ENCODE measurements at regions not wholly inside any gene's neighbourhood (a gene's known extent, or its start where the extent isn't known, plus 50 kb on each side); places are given as distances from the start of the nearest gene placed in this dataset.
A peak's percentile ranks its signal among the peaks of the same experiment; 100 is the strongest.
"Not testable (repeated sequence)": the region's sequence is repeated elsewhere in the genome, so short reads cannot be mapped to it uniquely, and the experiment has no call there.

DNA sequence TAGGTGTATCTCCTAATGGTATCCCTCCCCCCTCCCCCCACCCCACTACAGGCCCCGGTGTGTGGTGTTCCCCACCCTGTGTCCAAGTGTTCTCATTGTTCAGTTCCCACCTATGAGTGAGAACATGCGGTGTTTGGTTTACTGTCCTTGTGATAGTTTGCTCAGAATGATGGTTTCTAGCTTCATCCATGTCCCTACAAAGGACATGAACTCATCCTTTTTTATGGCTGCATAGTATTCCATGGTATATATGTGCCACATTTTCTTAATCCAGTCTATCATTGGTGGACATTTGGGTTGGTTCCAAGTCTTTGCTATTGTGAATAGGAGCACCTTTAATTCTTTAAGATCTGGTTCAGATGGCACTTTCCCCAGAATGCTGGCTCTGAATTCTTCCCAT is 58.5 kb upstream of the PTGFRN start:
- not testable (repeated sequence) for DNase-seq (ENCODE audit: low read depth in 2 of 2)

DNA sequence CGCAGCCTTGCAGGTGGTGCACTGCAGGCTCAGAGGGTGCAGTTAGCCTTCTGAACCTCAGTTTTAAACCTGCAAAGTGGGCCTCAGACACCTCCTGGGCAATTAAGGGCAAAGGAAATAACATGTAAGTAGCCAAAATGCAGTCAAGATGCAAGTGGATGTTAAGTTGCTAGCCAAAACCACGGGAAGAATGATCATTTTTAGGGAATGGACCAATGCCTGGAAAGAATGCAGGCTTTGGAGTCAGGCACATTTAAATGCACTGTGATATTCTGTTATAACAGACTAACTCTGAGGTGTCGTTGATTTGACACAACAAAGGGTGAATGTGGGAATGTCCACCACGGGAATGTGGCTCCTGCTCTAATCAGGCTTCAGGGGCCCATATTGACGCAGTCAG is 57.9 kb upstream of the PTGFRN start:
- DNase-seq (ENCODE audit: low read depth in 2 of 2): no peak

DNA sequence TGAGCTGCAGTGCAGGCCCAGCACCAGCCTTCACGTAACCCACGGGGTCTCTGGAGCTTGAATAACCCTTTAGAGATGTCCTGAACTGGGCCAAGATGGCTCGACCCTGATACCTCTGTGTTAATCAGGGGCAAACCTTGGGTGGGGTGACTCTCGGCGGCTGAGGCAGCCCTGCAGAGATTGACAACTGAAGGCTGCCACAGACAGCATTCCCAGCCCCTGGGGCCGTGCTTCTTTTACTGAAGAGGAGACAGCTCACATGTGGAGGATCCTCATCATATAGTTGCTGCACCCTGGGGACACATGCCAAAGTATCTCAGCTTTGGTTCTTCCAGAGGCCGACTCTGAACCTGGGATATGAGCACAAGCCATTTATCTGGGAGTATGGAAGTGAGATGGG is 57.3 kb upstream of the PTGFRN start:
- DNase-seq (ENCODE audit: low read depth in 2 of 2): no peak

DNA sequence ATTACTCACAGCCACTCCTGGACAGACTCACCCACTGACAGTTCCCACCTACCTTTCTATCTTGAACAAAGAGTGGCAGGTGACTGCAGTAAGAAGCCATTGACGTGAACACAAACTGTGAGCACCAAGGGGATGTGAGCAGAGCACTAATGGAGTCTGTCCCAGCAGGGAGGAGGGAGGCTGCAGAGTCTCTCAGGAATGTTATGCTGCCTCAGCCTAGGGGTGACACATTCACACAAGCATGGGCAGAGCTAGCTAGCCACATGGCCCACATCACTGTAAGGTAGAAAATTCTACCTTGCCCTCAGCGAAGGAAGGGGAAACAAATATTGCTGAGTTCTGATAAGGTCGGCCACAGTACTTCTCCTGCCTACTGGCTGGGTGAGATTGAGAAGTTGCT is 56.8 kb upstream of the PTGFRN start:
- no peak for DNase-seq (ENCODE audit: low read depth in 2 of 2)

DNA sequence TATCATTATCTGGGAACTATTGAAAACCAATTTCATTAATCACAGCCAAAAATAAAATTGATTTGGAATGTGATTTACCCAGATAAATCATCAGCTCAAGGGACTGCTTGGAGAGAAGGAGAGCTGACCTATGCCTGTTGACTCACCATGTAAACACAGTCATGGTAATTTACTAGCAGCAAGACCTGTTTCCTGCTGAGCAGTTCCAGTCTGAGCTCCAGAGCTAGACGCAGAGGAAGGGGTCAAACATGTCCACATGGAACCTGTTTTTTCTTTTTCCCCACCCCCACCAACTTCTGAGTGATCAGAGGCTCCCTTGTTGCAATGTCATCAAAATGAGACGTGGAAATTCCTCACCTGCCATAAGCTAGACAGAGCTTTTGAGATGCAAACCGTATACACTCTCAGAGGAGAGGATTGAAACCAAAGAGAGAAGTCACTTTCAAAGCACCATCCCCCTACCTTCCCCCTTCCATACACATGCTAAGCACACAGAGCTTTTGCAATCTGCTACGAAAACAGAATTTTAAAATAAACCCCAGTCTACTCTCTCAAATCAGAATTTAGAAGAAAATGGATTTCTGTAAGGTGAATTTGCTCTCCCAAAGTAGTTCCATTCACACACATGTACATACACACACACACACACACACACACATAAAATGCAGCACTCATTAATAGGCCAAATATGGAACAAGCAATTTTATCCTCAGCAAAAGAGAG is 55.9 kb upstream of the PTGFRN start:
- DNase-seq (ENCODE audit: low read depth in 2 of 2): no peak

DNA sequence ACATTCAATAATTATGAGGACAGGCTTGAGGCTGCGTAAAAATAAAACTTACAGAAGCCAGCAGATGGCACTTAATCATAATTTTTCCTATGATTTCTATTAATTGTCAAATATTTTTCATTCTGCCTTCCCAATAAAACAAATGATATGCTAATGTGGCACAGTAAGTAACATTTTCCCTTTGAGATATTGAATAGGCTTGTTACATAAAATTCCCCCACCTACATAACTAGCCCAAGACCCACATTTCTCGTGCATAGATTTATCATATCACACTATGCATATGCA is 55.4 kb upstream of the PTGFRN start:
- DNase-seq (ENCODE audit: low read depth in 2 of 2): no peak

DNA sequence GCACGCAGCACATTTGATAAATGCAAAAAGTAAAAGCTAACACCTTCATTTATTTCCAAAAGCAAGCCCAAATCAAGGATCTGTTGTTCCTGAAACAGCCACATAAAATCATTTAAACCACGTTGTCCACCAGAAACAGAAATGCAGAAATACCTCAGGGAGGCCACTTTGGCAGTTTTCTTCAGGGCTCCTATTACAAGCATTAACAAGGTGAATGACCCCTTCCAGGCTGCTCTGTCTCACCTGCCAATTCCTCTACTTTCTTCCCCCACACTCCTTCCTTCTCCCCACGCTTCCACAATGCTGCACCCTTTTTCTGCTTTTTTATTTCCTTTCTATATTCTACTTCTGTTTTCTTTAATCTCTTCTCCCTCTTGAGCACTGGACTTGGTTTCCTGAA is 55.0 kb upstream of the PTGFRN start:
- no peak for DNase-seq (ENCODE audit: low read depth in 2 of 2)

DNA sequence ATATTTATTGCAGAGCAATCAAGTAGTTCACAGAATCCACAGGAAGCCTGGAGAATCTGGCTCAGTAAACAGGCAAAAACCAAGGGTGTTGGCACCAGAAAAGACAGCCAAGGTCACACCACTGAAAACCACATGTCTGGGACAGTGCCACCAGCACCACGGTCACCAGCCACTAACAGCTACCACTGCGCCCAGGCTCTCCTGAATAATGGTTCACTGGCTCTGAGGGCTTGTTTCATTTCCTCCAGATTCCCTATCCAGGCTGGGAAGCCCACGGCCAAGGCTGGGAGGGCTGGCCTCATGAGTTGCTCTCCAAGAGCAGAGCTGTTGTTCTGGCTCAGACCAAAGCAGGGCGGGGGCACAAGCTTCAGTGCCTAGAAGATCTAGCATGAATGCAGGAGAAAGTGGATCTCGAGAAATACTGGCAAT is 54.5 kb upstream of the PTGFRN start:
- DNase-seq (ENCODE audit: low read depth in 2 of 2): no peak

DNA sequence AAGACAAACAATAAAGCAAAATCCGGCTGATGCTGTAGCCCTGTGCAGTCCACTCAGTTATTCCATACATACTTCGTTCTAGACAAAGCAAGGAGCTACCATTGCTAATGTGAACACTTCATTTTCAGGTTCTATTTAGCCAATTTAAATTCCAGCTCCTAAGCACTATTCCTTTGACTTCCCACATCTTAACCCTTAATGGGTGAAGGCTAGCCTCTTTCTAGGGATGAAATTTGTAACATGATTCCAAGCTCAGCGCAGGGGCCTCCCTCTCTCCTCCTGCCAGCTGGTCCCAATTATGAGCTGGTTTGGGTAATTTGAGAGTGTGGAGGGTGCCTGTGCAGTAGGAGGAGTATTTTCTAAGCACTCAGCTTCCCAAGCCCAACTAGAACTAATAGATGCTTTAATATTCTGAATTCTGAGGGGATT is 53.9 kb upstream of the PTGFRN start:
- DNase-seq (ENCODE audit: low read depth in 2 of 2): peak; percentile 90 to 93

DNA sequence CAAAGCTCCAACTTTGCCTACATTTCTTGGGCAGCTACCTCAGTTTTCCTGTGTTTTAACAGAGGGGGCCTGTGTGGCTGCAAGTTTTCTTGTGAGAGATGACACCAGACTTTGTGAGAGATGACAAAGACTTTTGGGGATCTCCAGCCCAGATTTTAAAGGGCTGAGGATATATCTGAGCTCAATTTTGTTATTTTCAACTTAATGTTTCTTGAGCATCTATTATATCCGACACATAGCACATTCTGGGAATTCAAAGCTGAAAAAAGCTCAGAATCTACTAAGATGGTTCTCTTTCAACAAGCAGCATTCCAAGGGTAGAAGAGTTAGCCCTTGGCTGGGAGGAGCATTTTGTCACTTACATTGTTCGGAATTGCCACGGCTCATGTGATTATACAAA is 53.4 kb upstream of the PTGFRN start:
- DNase-seq (ENCODE audit: low read depth in 2 of 2): no peak

DNA sequence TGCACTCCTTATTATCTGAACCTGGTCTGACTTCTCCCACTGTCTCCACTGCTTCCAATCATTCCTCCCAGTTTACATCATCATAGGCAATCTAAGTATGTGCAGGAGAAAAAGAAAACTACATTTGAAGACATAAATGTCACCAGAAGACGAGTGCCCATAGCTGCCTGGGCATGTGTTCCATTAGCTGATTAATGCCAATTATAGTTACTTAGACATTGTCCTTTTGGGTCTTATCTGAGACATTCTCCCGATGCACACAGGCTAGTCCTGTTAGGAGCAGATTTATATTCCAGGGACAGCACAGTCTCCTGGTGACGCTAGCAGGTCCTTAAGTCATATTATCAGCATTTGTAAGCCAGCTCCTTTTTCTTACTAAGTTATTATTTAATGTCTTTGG is 52.6 kb upstream of the PTGFRN start:
- no peak for DNase-seq (ENCODE audit: low read depth in 2 of 2)

Data from fibroblast of skin of left quadriceps (primary cell).